GM10266 (cell line): ENCODE measurements at regions not wholly inside any gene's neighbourhood (a gene's known extent, or its start where the extent isn't known, plus 50 kb on each side); places are given as distances from the start of the nearest gene placed in this dataset.

Experiments
- DNase-seq: peaks from one replicate; pipeline ENCODE4 v3.0.0; 2012; ENCODE audit errors: extremely low spot score
- CTCF ChIP-seq: IDR thresholded peaks from 2 replicates; pipeline ENCODE4 v1.5.1; 2012; ENCODE audit warnings: mild to moderate bottlenecking, low read depth; ENCODE audit not compliant: control insufficient read depth, insufficient read depth; ENCODE audit errors: missing control alignments

- DNase-seq, result no peak
- no peak for TF ChIP-seq CTCF
Observed at GRCh38 chr12:25327321-25327720, 76.6 kb upstream of the KRAS start.

- no peak for TF ChIP-seq CTCF
- no peak for DNase-seq
Observed at GRCh38 chr12:25326326-25326725, 75.6 kb upstream of the KRAS start.

GRCh38 chr12:25324861-25325260 lies 74.1 kb upstream of the KRAS start:
- TF ChIP-seq CTCF, result no peak
- DNase-seq, result no peak

- no peak for TF ChIP-seq CTCF
- no peak for DNase-seq
Observed at GRCh38 chr12:25323581-25323982, 72.9 kb upstream of the KRAS start.

- TF ChIP-seq CTCF, result no peak
- no peak for DNase-seq
Observed at GRCh38 chr12:25322918-25323531, 72.3 kb upstream of the KRAS start.

- no peak for TF ChIP-seq CTCF
Observed at GRCh38 chr12:25322351-25322750, 71.6 kb upstream of the KRAS start.

GRCh38 chr12:25321772-25322171 lies 71.0 kb upstream of the KRAS start:
- no peak for DNase-seq
- TF ChIP-seq CTCF, result no peak

More at GRCh38 chr12:25322351-25322750, 71.6 kb upstream of the KRAS start:
- no peak for DNase-seq
